DND-41 (cell line): ENCODE measurements at regions not wholly inside any gene's neighbourhood (a gene's known extent, or its start where the extent isn't known, plus 50 kb on each side); places are given as distances from the start of the nearest gene placed in this dataset.
"Not testable (repeated sequence)": the region's sequence is repeated elsewhere in the genome, so short reads cannot be mapped to it uniquely, and the experiment has no call there.

Experiments
- ATAC-seq: fragments of 200-7000 bp; cut with Tn5 transposase; 3 replicates; pipeline ENCODE4 v1.9.1; 2021; ENCODE audit warnings: low read depth; ENCODE audit not compliant: insufficient read depth
- DNase-seq: peaks from one replicate; pipeline ENCODE4 v3.0.0-alpha.2; 2020
- H2AFZ ChIP-seq: 2 replicates; pipeline ENCODE4 v1.6.0; 2012; ENCODE audit warnings: low read depth, low read length
- H3K27ac ChIP-seq: 2 replicates; pipeline ENCODE4 v1.5.1; 2012; ENCODE audit warnings: low read length, inconsistent platforms
- H3K27me3 ChIP-seq: fragments of 200-600 bp; sonication (generic); 2 replicates; pipeline ENCODE4 v1.6.0; 2012; ENCODE audit warnings: low read length, mild to moderate bottlenecking, inconsistent platforms; ENCODE audit not compliant: insufficient read depth, poor library complexity
- H3K36me3 ChIP-seq: 2 replicates; pipeline ENCODE4 v1.5.1; 2012; ENCODE audit warnings: low read length, inconsistent platforms; ENCODE audit not compliant: insufficient read depth
- H3K4me1 ChIP-seq: 2 replicates; pipeline ENCODE4 v1.5.1; 2012; ENCODE audit warnings: mild to moderate bottlenecking, low read length; ENCODE audit not compliant: insufficient read depth
- H3K4me2 ChIP-seq: 2 replicates; pipeline ENCODE4 v1.6.0; 2012; ENCODE audit warnings: mild to moderate bottlenecking, moderate library complexity, low read length, inconsistent platforms; ENCODE audit not compliant: insufficient read depth
- H3K4me3 ChIP-seq, 2 experiments: fragments of 200-600 bp in 1 of 2; shearing (Covaris generic) in 1 of 2; 2 replicates each; pipeline ENCODE4 v1.5.1; 2012 to 2016; ENCODE audit warnings: inconsistent platforms in 2 of 2, low read length in 2 of 2, mild to moderate bottlenecking in 2 of 2, low read depth in 1 of 2, moderate library complexity in 1 of 2
- H3K79me2 ChIP-seq: 2 replicates; pipeline ENCODE4 v1.6.0; 2012; ENCODE audit warnings: low read length, inconsistent platforms; ENCODE audit not compliant: insufficient read depth
- H3K9ac ChIP-seq: 2 replicates; pipeline ENCODE4 v1.6.0; 2012; ENCODE audit warnings: low read depth, mild to moderate bottlenecking, inconsistent platforms, low read length, moderate library complexity
- H3K9me3 ChIP-seq: 2 replicates; pipeline ENCODE4 v1.5.1; 2012; ENCODE audit warnings: low read length, moderate library complexity, mild to moderate bottlenecking, inconsistent platforms; ENCODE audit not compliant: insufficient read depth, severe bottlenecking
- H4K20me1 ChIP-seq: 2 replicates; pipeline ENCODE4 v1.6.0; 2012; ENCODE audit warnings: low read length; ENCODE audit not compliant: insufficient read depth
- CTCF ChIP-seq: IDR thresholded peaks from 2 replicates; pipeline ENCODE4 v1.5.1; 2012; ENCODE audit warnings: borderline replicate concordance, low read length, moderate library complexity, mild to moderate bottlenecking; ENCODE audit not compliant: poor library complexity, severe bottlenecking; ENCODE audit errors: extremely low read depth
- EZH2 ChIP-seq: IDR thresholded peaks from 3 replicates; pipeline ENCODE4 v1.6.1; 2012; ENCODE audit warnings: borderline replicate concordance, low read depth, mild to moderate bottlenecking, moderate library complexity, low read length, inconsistent platforms; ENCODE audit not compliant: severe bottlenecking

GRCh38 chr19:21668072-21668773 lies 99.2 kb downstream of the ZNF100 start:
- H3K79me2 ChIP-seq, H3K36me3 ChIP-seq, H3K4me1 ChIP-seq, H4K20me1 ChIP-seq, ATAC-seq, H2AFZ ChIP-seq, H3K4me3 ChIP-seq, H3K9me3 ChIP-seq, H3K27me3 ChIP-seq, DNase-seq, H3K4me2 ChIP-seq, H3K27ac ChIP-seq, H3K9ac ChIP-seq: not testable (repeated sequence)

- peaks cover 6% of the 10 kb centered on the region; the same call in 1 of the 2 replicates for H3K36me3 ChIP-seq
- no peak for TF ChIP-seq EZH2
- no peak for TF ChIP-seq CTCF
- H3K4me1 ChIP-seq, result no peaks in the 10 kb centered on the region
- H3K9me3 ChIP-seq, result peaks cover 8% of the 10 kb centered on the region
- ATAC-seq, result no peak
- no peak overlapping the region for H3K4me2 ChIP-seq
- H3K27ac ChIP-seq, result no peak overlapping the region
- H2AFZ ChIP-seq, result no peak overlapping the region
- H3K9ac ChIP-seq, result no peak overlapping the region
- DNase-seq, result no peak
- no peaks in the 10 kb centered on the region for H3K27me3 ChIP-seq
- H4K20me1 ChIP-seq, result no peaks in the 10 kb centered on the region
- no peaks in the 10 kb centered on the region for H3K79me2 ChIP-seq
- H3K4me3 ChIP-seq, result no peak overlapping the region
Measured at GRCh38 chr19:21655540-21656126, 111.7 kb downstream of the ZNF100 start.

GRCh38 chr19:21651478-21651877 lies 115.9 kb downstream of the ZNF100 start:
- H3K27me3 ChIP-seq, DNase-seq, H3K4me1 ChIP-seq, H3K9ac ChIP-seq, H4K20me1 ChIP-seq, H3K4me2 ChIP-seq, ATAC-seq, H3K79me2 ChIP-seq, H2AFZ ChIP-seq, H3K27ac ChIP-seq, H3K36me3 ChIP-seq, H3K4me3 ChIP-seq: not testable (repeated sequence)
- H3K9me3 ChIP-seq, result peaks cover 15% of the 10 kb centered on the region

- H2AFZ ChIP-seq, result no peak overlapping the region; the same call in 1 of the 2 replicates
- no peaks in the 10 kb centered on the region for H4K20me1 ChIP-seq
- no peak overlapping the region for H3K27ac ChIP-seq
- no peaks in the 10 kb centered on the region for H3K27me3 ChIP-seq
- H3K9me3 ChIP-seq, result peaks cover 8% of the 10 kb centered on the region
- H3K36me3 ChIP-seq, result peaks cover under 1% of the 10 kb centered on the region; the same call in 1 of the 2 replicates
- H3K79me2 ChIP-seq, result no peaks in the 10 kb centered on the region
- no peak for ATAC-seq
- no peak overlapping the region for H3K4me2 ChIP-seq
- TF ChIP-seq EZH2 (no peak), CTCF (no peak)
- no peak overlapping the region for H3K9ac ChIP-seq
- H3K4me3 ChIP-seq, result no peak overlapping the region
- H3K4me1 ChIP-seq, result no peaks in the 10 kb centered on the region
- no peak for DNase-seq
Measured at GRCh38 chr19:21638776-21639175, 128.6 kb downstream of the ZNF100 start.
